K562 (cell line): ENCODE measurements at regions not wholly inside any gene's neighbourhood (a gene's known extent, or its start where the extent isn't known, plus 50 kb on each side); places are given as distances from the start of the nearest gene placed in this dataset.

Experiments used
- ARID1B ChIP-seq: fragments of 450-650 bp; IDR thresholded peaks from 2 replicates; pipeline ENCODE4 v1.6.1; 2016; ENCODE audit warnings: antibody characterized with exemption, mild to moderate bottlenecking, inconsistent platforms
- CAMTA2 ChIP-seq: fragments of 250-450 bp; sonication (Bioruptor Pico); conservative IDR thresholded peaks from 2 replicates; pipeline ENCODE4 v1.5.1; 2022
- CBX5 ChIP-seq: IDR thresholded peaks from 2 replicates; pipeline ENCODE4 v1.6.1; 2014; ENCODE audit warnings: low read depth, borderline replicate concordance
- ELK3 ChIP-seq: fragments of 450-650 bp; formaldehyde crosslinking; IDR thresholded peaks from 2 replicates; pipeline ENCODE4 v1.4.0; 2020; ENCODE audit warnings: mild to moderate bottlenecking
- ETV5 ChIP-seq: sonication (generic); formaldehyde crosslinking; IDR thresholded peaks from 2 replicates; pipeline ENCODE4 v1.4.0; 2020; ENCODE audit warnings: low read depth, mild to moderate bottlenecking, missing genetic modification reagents
- HLTF ChIP-seq: fragments of 450-650 bp; IDR thresholded peaks from 2 replicates; pipeline ENCODE4 v1.6.1; 2016
- HNRNPH1 ChIP-seq: fragments of 200-400 bp; formaldehyde crosslinking; optimal IDR thresholded peaks from 2 replicates; pipeline ENCODE3; 2017; ENCODE audit warnings: low read depth, mild to moderate bottlenecking, low read length, moderate library complexity
- IRF2 ChIP-seq: sonication (generic); formaldehyde crosslinking; IDR thresholded peaks from 2 replicates; pipeline ENCODE4 v1.8.1; 2022; ENCODE audit warnings: mild to moderate bottlenecking, missing genetic modification reagents
- JUNB ChIP-seq: fragments of 450-650 bp; formaldehyde crosslinking; conservative IDR thresholded peaks from 2 replicates; pipeline ENCODE4 v1.4.0; 2020; ENCODE audit warnings: mild to moderate bottlenecking
- MNT ChIP-seq, 2 experiments: fragments of 450-650 bp; conservative IDR thresholded peaks; 2 replicates each; pipeline ENCODE4 v1.6.1; 2017; ENCODE audit warnings: mild to moderate bottlenecking in 2 of 2, moderate library complexity in 2 of 2
- NR3C1 ChIP-seq: sonication (generic); formaldehyde crosslinking; IDR thresholded peaks from 2 replicates; pipeline ENCODE4 v1.8.1; 2022; ENCODE audit warnings: missing genetic modification reagents
- PTBP1 ChIP-seq: fragments of 200-400 bp; formaldehyde crosslinking; IDR thresholded peaks from 2 replicates; pipeline ENCODE4 v1.6.1; 2017; ENCODE audit warnings: low read depth, low read length
- RBBP5 ChIP-seq: fragments of 200-600 bp; sonication (generic); IDR thresholded peaks from 2 replicates; pipeline ENCODE4 v1.6.1; 2012; ENCODE audit warnings: borderline replicate concordance, mild to moderate bottlenecking, low read length, control low read depth, inconsistent platforms; ENCODE audit not compliant: insufficient read depth, poor library complexity, severe bottlenecking
- RNF2 ChIP-seq: sonication (generic); IDR thresholded peaks from 2 replicates; pipeline ENCODE4 v1.6.1; 2016
- SMARCA5 ChIP-seq: fragments of 450-650 bp; IDR thresholded peaks from 2 replicates; pipeline ENCODE4 v1.6.1; 2016
- TBL1XR1 ChIP-seq, 2 experiments: IDR thresholded peaks; 2 replicates each; pipeline ENCODE4 v1.6.1; 2012; ENCODE audit warnings: improper control_type of control experiment in 2 of 2, low read length in 2 of 2, mild to moderate bottlenecking in 1 of 2
- TRIM24 ChIP-seq, 2 experiments: fragments of 450-650 bp; IDR thresholded peaks; 2 replicates each; pipeline ENCODE4 v1.6.1; 2016
- UBTF ChIP-seq, 2 experiments: IDR thresholded peaks; 2 replicates each; pipeline ENCODE4 v1.6.1; 2012; ENCODE audit warnings: improper control_type of control experiment in 2 of 2, low read depth in 2 of 2, low read length in 2 of 2, borderline replicate concordance in 1 of 2
- ZC3H11A ChIP-seq: IDR thresholded peaks from 2 replicates; pipeline ENCODE4 v1.6.1; 2012; ENCODE audit warnings: low read depth, low read length, improper control_type of control experiment
- ZFP1 ChIP-seq: fragments of 450-650 bp; formaldehyde crosslinking; IDR thresholded peaks from 2 replicates; pipeline ENCODE4 v1.4.0; 2020; ENCODE audit warnings: mild to moderate bottlenecking, mixed read lengths
- ZFP91 ChIP-seq: sonication (generic); formaldehyde crosslinking; IDR thresholded peaks from 2 replicates; pipeline ENCODE4 v1.8.0; 2022; ENCODE audit warnings: mild to moderate bottlenecking, missing genetic modification reagents
- ZNF274 ChIP-seq: IDR thresholded peaks from 2 replicates; pipeline ENCODE4 v1.6.1; 2011; ENCODE audit warnings: low read depth, mild to moderate bottlenecking, low read length, moderate library complexity, borderline replicate concordance
- ZNF41 ChIP-seq: fragments of 250-450 bp; sonication (Bioruptor Pico); conservative IDR thresholded peaks from 2 replicates; pipeline ENCODE4 v1.4.0; 2020; ENCODE audit warnings: mild to moderate bottlenecking
- ZNF589 ChIP-seq: fragments of 200-800 bp; sonication (Bioruptor generic); IDR thresholded peaks from 2 replicates; pipeline ENCODE4 v1.6.1; 2016; ENCODE audit warnings: low read depth, missing genetic modification characterization, missing compliant biosample characterization
- ZNF696 ChIP-seq: fragments of 250-450 bp; sonication (Bioruptor Pico); conservative IDR thresholded peaks from 2 replicates; pipeline ENCODE4 v1.4.0; 2020; ENCODE audit warnings: mild to moderate bottlenecking, moderate library complexity

GRCh38 chr3:193885832-193886231 lies 250.1 kb upstream of the HES1 start (continued):
- TF ChIP-seq UBTF (IDR thresholded peaks at IDR 0.05; ENCODE audit: borderline replicate concordance in 1 of 2, low read depth in 2 of 2, low read length in 2 of 2) = no peak
- TF ChIP-seq TRIM24 (IDR thresholded peaks at IDR 0.05) = peak; percentile 13 to 66; a peak in 3 of 4 replicates
- TF ChIP-seq ZNF589 = no peak
- TF ChIP-seq HLTF = no peak
- TF ChIP-seq HNRNPH1 = no peak
- no peak for TF ChIP-seq NR3C1 (CRISPR knock-in tag)
- TF ChIP-seq ZNF274 = no peak
- peak; percentile 78 for TF ChIP-seq ARID1B
- no peak for TF ChIP-seq ZNF696
- TF ChIP-seq SMARCA5 = no peak
- TF ChIP-seq CAMTA2 (CRISPR knock-in tag) = no peak
- no peak for TF ChIP-seq ETV5
- TF ChIP-seq CBX5 = no peak
- 0 out of 2 replicates have a peak, but pooled peaks have one; percentile 26 for TF ChIP-seq RNF2
- no peak for TF ChIP-seq RBBP5
- no peak for TF ChIP-seq ZC3H11A
- peak; percentile 74 to 80 for TF ChIP-seq MNT (conservative IDR thresholded peaks at IDR 0.05)
- TF ChIP-seq ZFP1 (CRISPR knock-in tag) = no peak
- TF ChIP-seq TBL1XR1 (IDR thresholded peaks at IDR 0.05; ENCODE audit: low read length in 2 of 2) = 0 out of 4 replicates have a peak, but pooled peaks of 1 of the 2 experiments have one; percentile 18
- no peak for TF ChIP-seq PTBP1
- no peak for TF ChIP-seq ELK3 (CRISPR knock-in tag)
- no peak for TF ChIP-seq JUNB (CRISPR knock-in tag)
- TF ChIP-seq ZNF41 (CRISPR knock-in tag) = no peak
- no peak for TF ChIP-seq IRF2 (CRISPR knock-in tag)
- TF ChIP-seq ZFP91 (CRISPR knock-in tag) = no peak
